ENCODE measurements at regions not wholly inside any gene's neighbourhood (a gene's known extent, or its start where the extent isn't known, plus 50 kb on each side); places are given as distances from the start of the nearest gene placed in this dataset.
A peak's percentile ranks its signal among the peaks of the same experiment; 100 is the strongest.

GRCh38 chr6:139825935-139826374, 451.5 kb upstream of the CITED2 start (continued):
- TF ChIP-seq E2F8 (IDR thresholded peaks at IDR 0.05; ENCODE audit: low read depth, partially characterized antibody) (no peak), CBX3 (IDR thresholded peaks at IDR 0.05; ENCODE audit: borderline replicate concordance in 1 of 2, low read length in 2 of 2) (peak in 1 of 2 experiments; percentile 82; a peak in 1 of 3 replicates), SIN3A (IDR thresholded peaks at IDR 0.05; ENCODE audit: borderline replicate concordance in 2 of 2, control insufficient read depth in 1 of 2, low read depth in 2 of 2, low read length in 2 of 2) (no peak), FOXK2 (conservative IDR thresholded peaks at IDR 0.05 in 1 of 2, IDR thresholded peaks at IDR 0.05 in 1 of 2; ENCODE audit: low read depth in 2 of 2) (peak; percentile 56 to 65; a peak in 2 of 4 replicates), MTF1 (CRISPR knock-in tag; IDR thresholded peaks at IDR 0.05; ENCODE audit: borderline replicate concordance) (no peak), IRF2 (CRISPR knock-in tag; IDR thresholded peaks at IDR 0.05) (no peak), ZBTB11 (CRISPR knock-in tag; IDR thresholded peaks at IDR 0.05) (no peak), NBN (IDR thresholded peaks at IDR 0.05; ENCODE audit: low read depth) (peak; percentile 33; the same call in 1 of the 2 replicates), KLF6 (CRISPR knock-in tag; IDR thresholded peaks at IDR 0.05; ENCODE audit: borderline replicate concordance) (no peak), DMBX1 (CRISPR knock-in tag; IDR thresholded peaks at IDR 0.05; ENCODE audit: borderline replicate concordance) (0 out of 2 replicates have a peak, but pooled peaks have one; percentile 61), SREBF1 (IDR thresholded peaks at IDR 0.05; ENCODE audit: borderline replicate concordance, low read depth, low read length) (no peak), SP1 (CRISPR knock-in tag; IDR thresholded peaks at IDR 0.05) (no peak), NFE2 (IDR thresholded peaks at IDR 0.05; ENCODE audit: low read depth) (peak; percentile 97)

Data from K562 (cell line).